NT2/D1 (cell line): ENCODE measurements at regions not wholly inside any gene's neighbourhood (a gene's known extent, or its start where the extent isn't known, plus 50 kb on each side); places are given as distances from the start of the nearest gene placed in this dataset.

Source experiments
- SUZ12 ChIP-seq: IDR thresholded peaks from 2 replicates; pipeline ENCODE4 v1.6.1; 2011; ENCODE audit not compliant: insufficient read length, insufficient read depth; ENCODE audit errors: extremely low read depth
- YY1 ChIP-seq: IDR thresholded peaks from 2 replicates; pipeline ENCODE4 v1.6.1; 2011; ENCODE audit not compliant: insufficient read length, insufficient read depth
- ZNF274 ChIP-seq: IDR thresholded peaks from 2 replicates; pipeline ENCODE4 v1.6.1; 2011; ENCODE audit warnings: mild to moderate bottlenecking, low read depth, low read length

DNA sequence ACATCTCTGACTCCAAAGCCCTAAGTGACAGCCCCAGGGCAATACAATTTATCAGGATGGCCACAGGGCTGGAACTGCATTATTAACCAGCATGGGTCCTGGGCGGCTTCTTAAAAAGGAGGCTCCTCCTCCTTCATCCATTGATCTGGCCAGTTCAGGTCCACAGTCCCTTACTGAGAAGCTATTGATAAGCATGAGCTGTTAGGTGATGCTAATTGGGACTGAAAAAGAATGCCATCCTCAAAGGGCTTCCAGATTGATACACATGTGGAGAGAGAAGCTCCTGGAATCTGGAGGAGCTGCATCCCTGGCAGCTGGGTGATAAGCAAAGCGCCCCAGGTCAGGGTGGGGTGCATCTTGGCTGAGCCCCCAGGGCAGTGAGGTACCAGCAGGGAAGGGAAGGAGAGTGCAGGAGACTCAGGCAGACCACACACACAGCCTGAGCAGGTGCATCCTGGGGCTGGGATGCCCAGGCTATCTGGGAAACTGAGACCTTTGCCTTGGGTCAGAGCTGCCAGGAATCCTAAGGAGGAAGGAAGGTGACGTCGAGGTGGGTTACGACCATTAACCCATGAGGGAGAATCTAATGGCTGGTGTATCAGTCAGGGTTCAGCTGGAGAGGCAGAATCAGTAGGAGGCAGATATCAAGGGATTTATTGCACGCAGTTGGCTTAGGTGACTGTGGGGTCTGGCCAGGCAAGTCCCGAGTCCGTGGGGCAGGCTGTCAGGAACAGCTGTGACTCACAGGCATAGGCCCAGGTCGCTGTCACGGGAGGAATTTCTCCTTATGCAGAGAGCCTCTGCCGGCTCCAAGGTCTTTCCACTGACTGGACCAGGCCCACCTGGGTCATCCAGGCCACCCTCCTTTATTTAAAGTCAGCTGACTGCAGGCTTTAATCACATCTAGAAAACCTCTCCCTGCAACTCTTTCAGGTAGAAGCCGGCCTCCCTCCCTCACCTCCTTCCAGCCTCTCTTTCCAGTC, 261.2 kb downstream of the BMP7 start:
- no peak for TF ChIP-seq ZNF274
- TF ChIP-seq SUZ12, result no peak
- TF ChIP-seq YY1, result no peak
